ENCODE measurements at regions not wholly inside any gene's neighbourhood (a gene's known extent, or its start where the extent isn't known, plus 50 kb on each side); places are given as distances from the start of the nearest gene placed in this dataset.

- TF ChIP-seq EP300 (IDR thresholded peaks at IDR 0.05) (no peak), CTCF (IDR thresholded peaks at IDR 0.05) (no peak)
Observed at GRCh38 chr10:113438652-113439051, 114.2 kb upstream of the HABP2 start.

Data from esophagus muscularis mucosa (tissue), 3 donors.